ENCODE measurements at regions not wholly inside any gene's neighbourhood (a gene's known extent, or its start where the extent isn't known, plus 50 kb on each side); places are given as distances from the start of the nearest gene placed in this dataset.
A peak's percentile ranks its signal among the peaks of the same experiment; 100 is the strongest.

DNA sequence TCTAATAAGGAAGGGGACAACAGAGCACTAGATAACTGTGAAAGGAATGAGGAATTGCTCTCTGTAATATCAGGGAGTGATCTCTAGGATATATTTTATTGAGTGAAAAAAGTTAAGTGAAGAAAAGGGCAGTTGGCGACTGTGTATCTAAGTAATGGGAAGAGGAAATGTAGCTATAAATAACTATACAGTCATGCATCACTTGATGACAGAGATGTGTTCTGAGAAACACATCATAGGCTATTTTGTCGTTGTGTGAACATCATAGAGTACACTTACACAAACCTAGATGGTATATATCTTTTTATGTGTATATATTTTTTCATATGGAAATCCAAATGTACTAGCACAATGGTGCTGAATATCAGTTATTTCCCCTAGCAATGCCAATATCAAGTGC lies 329.3 kb downstream of the TXNL1 start:
- POLR2A ChIA-PET (ENCODE audit: unreplicated experiment) = interaction anchor here (0.5 kb wide), 1 partner anchor 22 kb away, joined by 5 read pairs; no protein-coding TSS in a partner anchor
- Histone ChIP-seq H3K27ac (ENCODE audit: insufficient read depth, low read length) (no peak overlapping the region), H2AFZ (replicated peaks; ENCODE audit: low read length, poor library complexity) (no peak overlapping the region), H3K9me1 (ENCODE audit: insufficient read depth, low read length) (no peaks in the 10 kb centered on the region), H3K27me3 (ENCODE audit: control insufficient read depth, insufficient read depth, low read length) (no peaks in the 10 kb centered on the region), H3K23ac (ENCODE audit: low read depth, low read length) (no peak overlapping the region), H4K8ac (ENCODE audit: low read depth in 2 of 2, low read length in 2 of 2) (no peak overlapping the region), H3K9ac (ENCODE audit: low read depth, low read length) (no peak overlapping the region), H3K9me3 (ENCODE audit: control insufficient read depth, insufficient read depth, low read length) (no peaks in the 10 kb centered on the region), H2BK120ac (ENCODE audit: low read depth, low read length) (no peak overlapping the region), H4K91ac (ENCODE audit: insufficient read depth, low read depth, low read length) (no peak overlapping the region), H3K18ac (ENCODE audit: low read depth, low read length) (no peak overlapping the region), H3K4me1 (ENCODE audit: control insufficient read depth, insufficient read depth, low read length) (no peaks in the 10 kb centered on the region; the same call in 1 of the 2 replicates), H2BK15ac (ENCODE audit: low read depth, low read length) (no peak overlapping the region), H3K79me1 (ENCODE audit: low read depth in 1 of 2, low read length in 2 of 2) (no peaks in the 10 kb centered on the region), H2BK5ac (ENCODE audit: low read depth, low read length, poor library complexity, severe bottlenecking) (no peak overlapping the region), H2BK20ac (ENCODE audit: low read depth, low read length) (no peak overlapping the region), H3K14ac (replicated peaks; ENCODE audit: low read depth, low read length) (no peak overlapping the region), H4K20me1 (ENCODE audit: insufficient read depth, low read length) (no peaks in the 10 kb centered on the region), H3K4me2 (ENCODE audit: low read depth, low read length) (no peak overlapping the region), H2AK9ac (replicated peaks; ENCODE audit: low read depth, low read length, poor library complexity) (no peak overlapping the region), H4K5ac (ENCODE audit: low read depth, low read length) (no peak overlapping the region), H3K56ac (ENCODE audit: extremely low read depth, insufficient read depth, low read length) (no peak overlapping the region), H3K4ac (ENCODE audit: low read depth, low read length) (no peak overlapping the region), H2AK5ac (ENCODE audit: low read depth, low read length) (no peak overlapping the region), H3K4me3 (ENCODE audit: insufficient read depth, low read depth, low read length) (no peak overlapping the region), H3K36me3 (ENCODE audit: control insufficient read depth, insufficient read depth, low read length) (no peaks in the 10 kb centered on the region)
- TF ChIP-seq, protein P1, sequence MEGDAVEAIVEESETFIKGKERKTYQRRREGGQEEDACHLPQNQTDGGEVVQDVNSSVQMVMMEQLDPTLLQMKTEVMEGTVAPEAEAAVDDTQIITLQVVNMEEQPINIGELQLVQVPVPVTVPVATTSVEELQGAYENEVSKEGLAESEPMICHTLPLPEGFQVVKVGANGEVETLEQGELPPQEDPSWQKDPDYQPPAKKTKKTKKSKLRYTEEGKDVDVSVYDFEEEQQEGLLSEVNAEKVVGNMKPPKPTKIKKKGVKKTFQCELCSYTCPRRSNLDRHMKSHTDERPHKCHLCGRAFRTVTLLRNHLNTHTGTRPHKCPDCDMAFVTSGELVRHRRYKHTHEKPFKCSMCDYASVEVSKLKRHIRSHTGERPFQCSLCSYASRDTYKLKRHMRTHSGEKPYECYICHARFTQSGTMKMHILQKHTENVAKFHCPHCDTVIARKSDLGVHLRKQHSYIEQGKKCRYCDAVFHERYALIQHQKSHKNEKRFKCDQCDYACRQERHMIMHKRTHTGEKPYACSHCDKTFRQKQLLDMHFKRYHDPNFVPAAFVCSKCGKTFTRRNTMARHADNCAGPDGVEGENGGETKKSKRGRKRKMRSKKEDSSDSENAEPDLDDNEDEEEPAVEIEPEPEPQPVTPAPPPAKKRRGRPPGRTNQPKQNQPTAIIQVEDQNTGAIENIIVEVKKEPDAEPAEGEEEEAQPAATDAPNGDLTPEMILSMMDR (conservative IDR thresholded peaks at IDR 0.05; ENCODE audit: low read depth, low read length) = no peak
- TF ChIP-seq RFX5 (IDR thresholded peaks at IDR 0.05; ENCODE audit: low read depth, low read length) (no peak), CHD1 (IDR thresholded peaks at IDR 0.05; ENCODE audit: low read depth, low read length) (no peak), FOS (IDR thresholded peaks at IDR 0.05; ENCODE audit: low read depth, low read length) (no peak), NFE2L2 (IDR thresholded peaks at IDR 0.05; ENCODE audit: low read depth, low read length) (no peak), POLR2A (IDR thresholded peaks at IDR 0.05; ENCODE audit: low read depth, low read length) (no peak), RCOR1 (IDR thresholded peaks at IDR 0.05; ENCODE audit: insufficient replicate concordance, low read length) (no peak), SMC3 (IDR thresholded peaks at IDR 0.05; ENCODE audit: low read depth, low read length) (no peak), CEBPB (IDR thresholded peaks at IDR 0.05; ENCODE audit: low read depth, low read length) (no peak), MAZ (IDR thresholded peaks at IDR 0.05; ENCODE audit: borderline replicate concordance, low read depth, low read length) (no peak), RAD21 (IDR thresholded peaks at IDR 0.05; ENCODE audit: low read length) (no peak), MXI1 (IDR thresholded peaks at IDR 0.05; ENCODE audit: borderline replicate concordance, low read depth, low read length) (no peak)
- TF ChIP-seq, protein P2, sequence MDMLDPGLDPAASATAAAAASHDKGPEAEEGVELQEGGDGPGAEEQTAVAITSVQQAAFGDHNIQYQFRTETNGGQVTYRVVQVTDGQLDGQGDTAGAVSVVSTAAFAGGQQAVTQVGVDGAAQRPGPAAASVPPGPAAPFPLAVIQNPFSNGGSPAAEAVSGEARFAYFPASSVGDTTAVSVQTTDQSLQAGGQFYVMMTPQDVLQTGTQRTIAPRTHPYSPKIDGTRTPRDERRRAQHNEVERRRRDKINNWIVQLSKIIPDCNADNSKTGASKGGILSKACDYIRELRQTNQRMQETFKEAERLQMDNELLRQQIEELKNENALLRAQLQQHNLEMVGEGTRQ (IDR thresholded peaks at IDR 0.05; ENCODE audit: low read depth, low read length) = no peak
- TF ChIP-seq, protein P3, sequence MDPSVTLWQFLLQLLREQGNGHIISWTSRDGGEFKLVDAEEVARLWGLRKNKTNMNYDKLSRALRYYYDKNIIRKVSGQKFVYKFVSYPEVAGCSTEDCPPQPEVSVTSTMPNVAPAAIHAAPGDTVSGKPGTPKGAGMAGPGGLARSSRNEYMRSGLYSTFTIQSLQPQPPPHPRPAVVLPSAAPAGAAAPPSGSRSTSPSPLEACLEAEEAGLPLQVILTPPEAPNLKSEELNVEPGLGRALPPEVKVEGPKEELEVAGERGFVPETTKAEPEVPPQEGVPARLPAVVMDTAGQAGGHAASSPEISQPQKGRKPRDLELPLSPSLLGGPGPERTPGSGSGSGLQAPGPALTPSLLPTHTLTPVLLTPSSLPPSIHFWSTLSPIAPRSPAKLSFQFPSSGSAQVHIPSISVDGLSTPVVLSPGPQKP (IDR thresholded peaks at IDR 0.05; ENCODE audit: borderline replicate concordance, low read depth, low read length) = no peak
- in situ Hi-C loops (cut with MboI; ENCODE audit: low sequenced_read_pairs) (no loop called here), intact Hi-C loops (cut with micrococcal nuclease) (no loop called here), dilution Hi-C loops (cut with HindIII; ENCODE audit: low sequenced_read_pairs, unreplicated experiment) (no loop called here)
- CTCF ChIA-PET = no interaction called here
- DNase-seq = peak; percentile 35
- WGBS, 2 experiments (ENCODE audit: extremely low coverage in 2 of 2, insufficient read length in 1 of 2) = 100% methylated on average over 1 of the region's 2 CpGs; no CpG with 5 or more reads in 1 of the 2 experiments
- ATAC-seq (ENCODE audit: low read depth) = no peak
- BruUV-seq (replicated peaks) = no TSS peak

All from IMR-90 (cell line).